ENCODE measurements at regions not wholly inside any gene's neighbourhood (a gene's known extent, or its start where the extent isn't known, plus 50 kb on each side); places are given as distances from the start of the nearest gene placed in this dataset.

- TF ChIP-seq RNF219 (CRISPR knock-in tag; IDR thresholded peaks at IDR 0.05): no peak
- no peak for TF ChIP-seq PRDM10 (CRISPR knock-in tag; IDR thresholded peaks at IDR 0.05; ENCODE audit: low read depth)
- no peak for TF ChIP-seq ZNF318 (CRISPR knock-in tag; IDR thresholded peaks at IDR 0.05)
Measured at GRCh38 chr14:43313719-43314118, 1193.4 kb downstream of the FSCB start (continued).
